Caki2 (cell line): ENCODE measurements at regions not wholly inside any gene's neighbourhood (a gene's known extent, or its start where the extent isn't known, plus 50 kb on each side); places are given as distances from the start of the nearest gene placed in this dataset.

Experiments used
- DNase-seq: peaks from one replicate; pipeline ENCODE4 v3.0.0-alpha.2; 2015; ENCODE audit warnings: low read depth
- in situ Hi-C: cut with HindIII; loops from 2 replicates; pipeline ENCODE4 v1.10.0; 2016; ENCODE audit warnings: low sequenced_read_pairs, low pct_unique_long_range_greater_than_20kb, mixed read lengths

DNA sequence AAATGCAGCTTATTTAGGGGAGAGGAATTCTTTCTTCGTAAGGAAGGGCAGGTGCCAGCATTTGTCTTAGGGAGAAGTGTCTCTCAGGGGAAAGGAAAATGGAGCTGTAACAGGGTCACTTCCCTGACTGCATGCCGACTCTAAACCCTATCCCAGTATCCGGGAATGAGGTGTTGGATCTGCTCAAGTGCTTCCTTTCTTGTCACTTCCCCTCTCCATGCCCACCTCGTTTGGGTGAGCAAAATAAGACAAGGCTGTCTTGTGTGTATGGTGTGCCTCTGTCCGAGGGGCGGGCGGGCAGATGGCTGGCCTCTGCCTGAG is 230.1 kb upstream of the TPM1 start:
- in situ Hi-C loops = no loop called here
- no peak for DNase-seq

DNA sequence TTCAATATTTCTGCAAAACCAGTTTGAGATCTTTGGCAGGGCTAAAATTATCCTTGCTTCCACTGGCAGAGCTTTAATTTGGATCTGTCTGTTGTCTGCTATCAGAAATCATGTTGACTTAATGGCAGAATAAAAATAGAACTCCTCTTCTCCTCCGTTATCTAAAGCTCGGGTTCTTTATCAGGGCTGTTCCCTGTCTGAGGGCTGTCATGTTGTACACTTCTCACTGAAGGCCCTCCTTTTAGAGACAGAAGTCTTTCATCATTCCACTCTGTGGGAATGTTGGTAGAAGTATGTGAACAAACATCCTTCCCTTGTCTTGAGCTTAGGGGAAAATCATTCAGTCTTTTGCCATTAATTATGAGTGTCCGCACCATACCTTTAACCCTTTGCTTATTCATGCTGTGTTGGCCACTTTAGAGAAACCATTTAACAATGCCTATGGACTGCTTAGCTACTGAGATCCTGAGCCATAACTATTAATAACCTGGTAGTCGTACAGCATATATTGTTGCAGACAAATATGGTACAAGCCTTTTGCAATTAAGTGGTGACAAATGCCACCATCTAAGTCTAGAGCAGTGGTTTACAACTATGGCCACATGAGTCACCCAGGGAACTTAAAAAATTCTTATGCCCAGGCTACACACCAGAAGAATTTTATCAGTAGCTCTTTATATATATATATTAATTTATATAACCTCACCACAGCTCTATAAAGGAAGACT is 226.0 kb upstream of the TPM1 start:
- no peak for DNase-seq
- in situ Hi-C loops = no loop called here

DNA sequence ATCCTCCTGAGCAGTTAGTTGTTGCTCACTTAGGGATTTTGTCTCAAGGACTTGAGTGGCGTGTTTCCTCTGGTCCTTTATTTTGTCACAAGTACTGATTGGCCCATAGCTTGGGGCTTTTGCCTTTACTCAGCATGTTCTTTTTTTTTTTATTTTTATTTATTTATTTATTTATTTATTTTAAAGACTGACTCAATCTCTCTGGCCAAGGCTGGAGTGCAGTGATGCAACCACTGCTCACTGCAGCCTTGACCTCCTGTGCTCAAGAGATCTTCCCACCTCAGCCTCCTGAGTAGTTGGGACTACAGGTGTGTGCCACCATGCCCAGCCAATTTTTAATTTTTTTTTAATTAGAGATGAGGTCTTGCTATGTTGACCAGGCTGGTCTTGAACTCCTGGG is 223.9 kb upstream of the TPM1 start:
- in situ Hi-C loops = no loop called here
- DNase-seq = no peak

DNA sequence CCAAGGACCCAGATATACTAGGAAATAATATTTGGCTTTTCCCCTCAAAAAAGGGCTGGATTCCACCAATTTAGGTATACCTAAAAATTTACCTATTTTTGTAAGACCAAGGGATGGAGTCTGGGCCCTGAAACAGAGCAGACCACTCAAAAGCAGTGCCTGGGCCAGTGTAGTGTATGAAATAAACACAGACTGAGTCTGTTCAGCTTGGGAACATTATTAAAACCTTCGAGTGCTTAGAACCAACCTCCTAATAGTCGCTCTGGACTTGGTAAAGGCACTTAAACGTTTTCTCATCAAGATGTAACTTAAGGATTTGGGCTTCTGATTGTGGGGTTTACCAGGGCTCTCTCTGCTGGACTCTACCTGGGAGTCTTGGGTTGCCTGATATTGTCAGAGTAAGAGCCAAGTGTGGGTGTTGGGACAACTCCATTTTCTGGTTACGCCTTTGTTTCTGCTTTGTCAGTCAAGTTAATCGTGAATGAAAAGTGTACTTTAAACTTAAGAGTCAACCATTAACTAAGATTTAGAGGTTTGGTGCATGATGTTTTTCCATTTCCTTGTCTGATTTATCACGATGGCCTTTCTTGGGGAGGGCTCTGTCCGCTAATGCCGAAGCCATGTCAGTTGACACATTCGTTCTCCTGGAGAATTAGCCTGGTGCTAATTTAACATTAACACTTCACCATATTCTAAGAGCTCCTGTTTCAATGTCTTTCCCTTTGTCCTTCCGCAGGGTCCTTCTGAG is 221.0 kb upstream of the TPM1 start:
- in situ Hi-C loops = no loop called here
- peak; percentile 83 for DNase-seq

- in situ Hi-C loops = no loop called here
- DNase-seq = no peak
Observed at GRCh38 chr15:62822228-62822627, 220.3 kb upstream of the TPM1 start.

DNA sequence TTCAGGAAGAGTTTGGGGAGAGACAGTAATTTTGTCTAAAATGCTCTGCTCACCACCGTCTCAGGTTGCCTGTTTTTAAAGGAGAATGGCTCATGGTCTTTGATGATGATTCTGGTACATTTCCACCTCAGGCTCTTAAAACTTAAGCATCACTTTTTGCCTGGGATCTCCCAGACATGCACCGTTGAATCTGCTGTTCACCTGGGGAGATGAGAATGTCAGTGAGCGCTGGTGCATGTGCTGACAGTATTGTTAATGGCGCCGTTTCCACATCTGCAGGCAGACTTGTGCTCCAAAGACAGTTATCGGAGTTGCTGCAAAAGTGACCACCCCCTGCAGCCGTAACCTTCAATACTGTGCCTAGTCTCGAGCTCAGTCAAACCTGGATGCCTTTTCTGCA is 219.0 kb upstream of the TPM1 start:
- in situ Hi-C loops = no loop called here
- peak; percentile 32 for DNase-seq

DNA sequence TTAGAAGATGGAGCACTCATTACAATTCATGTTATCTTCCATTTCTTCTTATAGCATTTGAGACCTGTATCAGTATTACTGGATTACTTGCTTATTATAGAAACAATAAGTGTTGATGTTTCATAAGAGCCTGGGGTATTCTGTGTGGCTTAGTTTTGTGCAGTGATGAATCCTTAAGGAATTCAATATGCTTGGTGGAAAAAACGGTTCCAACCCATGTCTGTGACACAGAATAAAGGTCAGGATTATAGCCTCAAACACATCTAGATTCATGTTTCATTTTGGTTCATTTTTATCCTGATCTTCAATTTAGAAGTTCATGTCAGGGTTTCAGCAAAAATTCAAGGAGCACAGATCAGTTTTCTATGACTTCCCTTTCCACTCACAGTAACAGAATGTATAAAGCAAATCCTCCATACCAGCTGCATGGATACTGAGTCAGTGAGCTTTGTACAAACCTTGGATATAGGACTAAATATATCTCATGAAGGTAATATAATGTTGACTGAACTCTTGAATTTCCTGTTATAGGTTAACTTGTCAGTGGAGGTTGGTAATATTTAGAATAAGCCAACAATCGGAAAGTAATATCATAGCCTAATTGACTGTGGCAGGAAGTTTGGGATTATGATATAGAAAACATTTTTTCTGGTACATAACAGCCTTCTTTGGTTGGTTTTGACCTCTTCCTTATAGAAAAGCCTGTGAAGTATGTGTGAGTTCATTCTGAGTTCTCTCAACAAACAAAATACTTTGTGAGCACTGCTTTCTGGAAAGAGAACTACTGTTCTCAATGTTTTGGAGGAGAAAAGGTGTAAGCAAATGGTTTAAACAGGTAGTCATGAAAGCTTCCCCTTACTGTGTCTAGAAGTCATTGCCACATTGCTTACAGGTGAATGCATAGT is 218.2 kb upstream of the TPM1 start:
- in situ Hi-C loops = no loop called here
- no peak for DNase-seq

GRCh38 chr15:62825191-62825590 is 217.4 kb upstream of the TPM1 start:
- DNase-seq = no peak
- in situ Hi-C loops = no loop called here

GRCh38 chr15:62826561-62826960 is 216.0 kb upstream of the TPM1 start:
- in situ Hi-C loops = no loop called here
- no peak for DNase-seq

DNA sequence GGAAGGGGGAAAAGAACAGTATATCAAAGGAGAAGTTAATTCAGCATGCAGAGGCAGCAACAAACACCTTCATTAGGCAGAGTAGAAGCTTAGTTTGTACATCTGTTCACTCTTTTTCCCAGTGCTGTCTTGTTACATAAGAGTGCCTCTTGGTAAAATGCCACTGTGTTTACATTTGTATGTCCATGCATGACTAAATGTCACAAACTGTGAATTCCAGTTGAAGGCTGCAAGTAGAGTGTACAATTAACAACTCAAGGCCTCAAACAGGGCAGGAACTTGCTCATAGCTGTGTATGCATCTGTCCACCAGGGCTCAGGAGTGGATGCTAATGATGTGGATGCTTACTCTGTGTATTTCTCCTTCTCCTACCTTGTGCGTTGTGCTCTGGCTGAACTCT is 214.2 kb upstream of the TPM1 start:
- DNase-seq = peak; percentile 55
- in situ Hi-C loops = no loop called here

GRCh38 chr15:62832231-62832630 is 210.3 kb upstream of the TPM1 start:
- DNase-seq = no peak
- in situ Hi-C loops = no loop called here

DNA sequence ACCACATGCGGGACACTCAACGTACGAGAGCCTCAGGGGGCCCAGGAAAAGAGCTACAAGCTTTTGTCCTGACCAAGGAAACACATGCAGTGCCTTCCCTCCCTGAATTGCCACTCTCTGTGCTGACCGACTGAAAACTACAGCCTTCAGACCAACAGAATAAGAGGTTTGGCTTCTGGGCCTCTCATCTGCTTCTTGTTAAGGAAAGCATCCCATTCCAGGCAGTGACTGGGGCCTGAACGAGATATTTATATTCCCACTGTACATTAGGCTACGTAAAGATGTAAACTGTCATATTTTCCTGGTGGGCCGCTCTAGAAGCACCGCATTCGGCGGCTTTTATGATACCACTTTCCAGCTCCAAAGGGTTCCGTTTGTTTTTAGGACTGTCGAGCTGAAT is 208.9 kb upstream of the TPM1 start:
- in situ Hi-C loops = no loop called here
- DNase-seq = no peak

DNA sequence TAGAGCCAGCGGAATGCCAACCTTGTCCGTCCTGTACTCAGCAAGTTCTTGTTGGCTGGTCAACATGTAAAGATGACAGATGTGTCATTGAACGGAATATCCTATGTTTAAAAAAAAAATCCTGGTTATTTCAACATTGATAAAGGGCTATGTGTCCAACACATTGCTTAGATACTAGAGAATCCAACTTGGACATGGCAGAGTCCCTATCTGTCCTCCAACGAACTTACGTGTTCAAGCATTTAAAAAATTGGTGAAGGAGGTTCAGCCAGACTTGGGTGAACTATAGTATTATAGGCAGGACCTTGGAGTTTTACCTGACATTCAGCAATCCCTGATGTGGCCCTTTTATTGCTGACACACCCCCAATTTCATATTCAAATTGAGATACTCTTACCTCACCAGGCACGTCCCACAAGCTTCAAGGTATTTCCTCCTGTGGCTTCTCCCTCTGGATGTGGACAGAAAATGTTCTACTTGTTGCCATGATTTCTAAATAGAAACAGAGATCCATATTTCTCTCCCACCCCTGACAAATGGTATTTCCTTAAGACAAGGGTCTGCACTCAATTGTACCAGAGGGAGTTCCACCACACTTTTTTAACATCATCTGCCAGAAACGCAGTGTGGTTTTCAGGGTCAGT is 207.7 kb upstream of the TPM1 start:
- no peak for DNase-seq
- in situ Hi-C loops = no loop called here

DNA sequence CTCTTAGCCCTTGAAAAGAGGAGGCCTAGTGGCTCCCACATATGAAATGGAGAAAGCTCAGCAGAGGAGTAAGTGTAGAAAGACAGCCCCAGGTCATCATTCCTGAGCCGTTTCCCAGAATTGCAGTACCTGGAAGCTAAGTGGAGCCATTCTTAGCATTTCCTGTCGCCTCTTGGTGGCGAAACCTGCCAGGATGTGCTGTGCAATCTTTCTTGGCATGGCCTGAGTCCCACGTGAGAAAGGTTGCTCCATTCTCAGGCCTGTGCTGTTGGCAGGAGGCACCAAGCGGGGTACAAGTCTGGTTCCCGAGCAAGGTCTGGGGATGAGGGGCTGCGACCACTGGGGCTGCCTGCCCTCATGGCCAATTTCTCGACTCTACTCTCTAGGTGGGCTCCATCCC is 207.2 kb upstream of the TPM1 start:
- in situ Hi-C loops = no loop called here
- DNase-seq = no peak

GRCh38 chr15:62835762-62836161 is 206.8 kb upstream of the TPM1 start:
- in situ Hi-C loops = no loop called here
- DNase-seq = no peak

DNA sequence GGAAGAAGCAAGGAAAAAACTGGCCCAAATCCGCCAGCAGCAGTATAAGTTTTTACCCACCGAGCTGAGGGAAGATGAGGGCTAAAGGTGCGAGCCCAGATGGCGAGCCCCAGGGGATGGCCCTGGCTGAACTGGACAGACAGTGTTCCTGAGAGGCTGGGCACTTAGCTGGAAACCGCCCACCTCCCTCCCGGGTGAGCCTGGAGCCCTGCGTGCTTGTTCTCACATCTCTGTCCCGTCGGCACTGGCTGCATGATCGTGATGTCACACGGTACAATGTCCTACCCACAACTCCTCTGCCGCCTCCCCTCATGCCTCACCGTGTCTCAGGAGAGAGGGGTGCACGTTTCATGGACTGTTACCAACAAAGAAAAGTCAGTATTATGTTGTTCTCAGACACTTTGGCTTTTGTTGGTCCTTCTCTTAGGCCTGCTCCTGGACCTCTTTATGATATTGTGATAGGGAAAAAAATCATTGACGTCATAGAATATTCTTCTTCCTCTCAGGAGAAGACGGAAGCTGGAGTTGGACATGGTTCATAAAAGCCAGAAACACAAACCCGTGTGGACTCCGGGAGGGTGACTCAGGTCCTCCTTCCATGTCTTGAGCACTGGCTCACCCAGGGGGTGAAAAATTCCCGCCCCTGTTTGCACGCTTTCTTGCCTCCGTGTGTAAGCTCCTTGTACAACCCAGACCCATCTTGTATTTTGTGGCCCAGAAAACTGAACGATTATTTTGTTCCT is 201.8 kb upstream of the TPM1 start:
- no peak for DNase-seq
- in situ Hi-C loops = no loop called here

DNA sequence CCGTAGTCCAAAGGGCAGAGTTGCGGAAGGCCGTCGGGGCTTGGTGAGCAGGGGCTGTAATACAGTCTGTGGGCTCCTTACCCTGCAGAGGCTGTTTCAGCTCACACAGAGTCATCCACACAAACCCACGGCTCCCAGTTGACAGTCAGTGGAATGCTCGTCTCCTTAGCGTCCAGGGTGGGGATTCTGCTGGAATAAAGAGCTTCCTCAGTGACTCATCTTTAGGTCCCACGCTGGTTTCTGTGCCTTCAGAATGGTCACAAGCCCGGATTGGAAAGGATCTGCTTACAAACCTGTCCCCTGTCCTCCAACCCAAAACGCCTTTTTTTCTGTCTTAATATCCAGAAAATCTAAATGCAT is 201.3 kb upstream of the TPM1 start:
- in situ Hi-C loops = no loop called here
- no peak for DNase-seq

- no peak for DNase-seq
- in situ Hi-C loops = no loop called here
Observed at GRCh38 chr15:62841891-62842559, 200.5 kb upstream of the TPM1 start.
